Mesodermal cell (in vitro differentiated cells): ENCODE measurements at regions not wholly inside any gene's neighbourhood (a gene's known extent, or its start where the extent isn't known, plus 50 kb on each side); places are given as distances from the start of the nearest gene placed in this dataset.

ENCODE experiments used
- H3K27ac ChIP-seq: 2 replicates; pipeline ENCODE4 v1.7.0; 2013; ENCODE audit warnings: mild to moderate bottlenecking, low read depth, low read length, moderate library complexity; ENCODE audit not compliant: severe bottlenecking
- H3K36me3 ChIP-seq: 2 replicates; pipeline ENCODE4 v1.7.1; 2013; ENCODE audit warnings: mild to moderate bottlenecking, low read length, moderate library complexity; ENCODE audit not compliant: control insufficient read depth, insufficient read depth
- H3K4me1 ChIP-seq: one replicate; pipeline ENCODE4 v1.7.1; 2013; ENCODE audit warnings: mild to moderate bottlenecking, low read length; ENCODE audit not compliant: insufficient read depth, control insufficient read depth, poor library complexity, severe bottlenecking
- H3K4me3 ChIP-seq: 2 replicates; pipeline ENCODE4 v1.7.0; 2013; ENCODE audit warnings: low read length, control low read depth, mild to moderate bottlenecking; ENCODE audit not compliant: insufficient read depth, poor library complexity, severe bottlenecking; ENCODE audit errors: extremely low read depth
- H3K9me3 ChIP-seq: 2 replicates; pipeline ENCODE4 v1.7.1; 2013; ENCODE audit warnings: mild to moderate bottlenecking, low read length, moderate library complexity; ENCODE audit not compliant: control insufficient read depth
- WGBS, 2 experiments: methylation state at CpG; one replicate each; pipeline ENCODE4 v1.1.5; 2013; ENCODE audit warnings: missing lambda C conversion rate in 2 of 2; ENCODE audit not compliant: insufficient coverage in 2 of 2; 5-methylcytosine and 5-hydroxymethylcytosine counted together

- Histone ChIP-seq H3K4me1 (no peaks in the 10 kb centered on the region), H3K36me3 (no peaks in the 10 kb centered on the region), H3K27ac (no peak overlapping the region), H3K9me3 (no peaks in the 10 kb centered on the region), H3K4me3 (no peak overlapping the region)
- WGBS, 2 experiments = 100% methylated on average over 1 of the region's 3 CpGs; no CpG with 5 or more reads in 1 of the 2 experiments
Observed at GRCh38 chr5:143480001-143480400, 76.5 kb upstream of the NR3C1 start.

- H3K4me1 ChIP-seq = no peaks in the 10 kb centered on the region
- H3K9me3 ChIP-seq = no peaks in the 10 kb centered on the region
- no CpG with 5 or more reads among the region's 1 CpG for WGBS, 2 experiments
- no peak overlapping the region for H3K4me3 ChIP-seq
- no peaks in the 10 kb centered on the region for H3K36me3 ChIP-seq
- no peak overlapping the region for H3K27ac ChIP-seq
Observed at GRCh38 chr5:143479394-143479793, 75.9 kb upstream of the NR3C1 start.

GRCh38 chr5:143476601-143477211 is 73.2 kb upstream of the NR3C1 start:
- H3K4me3 ChIP-seq = no peak overlapping the region
- no peaks in the 10 kb centered on the region for H3K36me3 ChIP-seq
- WGBS, 2 experiments = no CpG with 5 or more reads among the region's 1 CpG
- H3K27ac ChIP-seq = no peak overlapping the region
- H3K4me1 ChIP-seq = no peaks in the 10 kb centered on the region
- H3K9me3 ChIP-seq = no peaks in the 10 kb centered on the region

GRCh38 chr5:143474616-143475015 is 71.1 kb upstream of the NR3C1 start:
- H3K27ac ChIP-seq = no peak overlapping the region
- H3K4me3 ChIP-seq = no peak overlapping the region
- WGBS, 2 experiments = no CpG with 5 or more reads among the region's 3 CpGs
- no peaks in the 10 kb centered on the region for H3K36me3 ChIP-seq
- H3K4me1 ChIP-seq = no peaks in the 10 kb centered on the region
- no peaks in the 10 kb centered on the region for H3K9me3 ChIP-seq

- no peaks in the 10 kb centered on the region for H3K36me3 ChIP-seq
- H3K9me3 ChIP-seq = no peaks in the 10 kb centered on the region
- no peaks in the 10 kb centered on the region for H3K4me1 ChIP-seq
- H3K4me3 ChIP-seq = no peak overlapping the region
- no peak overlapping the region for H3K27ac ChIP-seq
- 93 to 100% methylated on average over 1 to 2 of the region's 5 CpGs for WGBS, 2 experiments
Observed at GRCh38 chr5:143473481-143473880, 70.0 kb upstream of the NR3C1 start.

GRCh38 chr5:143472576-143472975 is 69.1 kb upstream of the NR3C1 start:
- Histone ChIP-seq H3K27ac (no peak overlapping the region), H3K4me3 (no peak overlapping the region), H3K4me1 (no peaks in the 10 kb centered on the region), H3K36me3 (no peaks in the 10 kb centered on the region), H3K9me3 (no peaks in the 10 kb centered on the region)
- 100% methylated on average over 1 of the region's 1 CpG; no CpG with 5 or more reads in 1 of the 2 experiments for WGBS, 2 experiments

- Histone ChIP-seq H3K36me3 (no peaks in the 10 kb centered on the region), H3K27ac (no peak overlapping the region), H3K4me1 (no peaks in the 10 kb centered on the region), H3K4me3 (no peak overlapping the region), H3K9me3 (no peaks in the 10 kb centered on the region)
- 92 to 100% methylated on average over 6 of the region's 7 CpGs for WGBS, 2 experiments
Observed at GRCh38 chr5:143471666-143472464, 68.4 kb upstream of the NR3C1 start.

GRCh38 chr5:143471041-143471509 is 67.6 kb upstream of the NR3C1 start:
- H3K4me1 ChIP-seq = no peaks in the 10 kb centered on the region
- H3K27ac ChIP-seq = no peak overlapping the region
- H3K4me3 ChIP-seq = no peak overlapping the region
- WGBS, 2 experiments = 83% methylated on average over 1 of the region's 1 CpG; no CpG with 5 or more reads in 1 of the 2 experiments
- no peaks in the 10 kb centered on the region for H3K36me3 ChIP-seq
- H3K9me3 ChIP-seq = no peaks in the 10 kb centered on the region

- H3K4me1 ChIP-seq = no peaks in the 10 kb centered on the region
- H3K4me3 ChIP-seq = no peak overlapping the region
- H3K36me3 ChIP-seq = no peaks in the 10 kb centered on the region
- no peaks in the 10 kb centered on the region for H3K9me3 ChIP-seq
- no peak overlapping the region for H3K27ac ChIP-seq
- no CpG with 5 or more reads among the region's 1 CpG for WGBS, 2 experiments
Observed at GRCh38 chr5:143470120-143470519, 66.6 kb upstream of the NR3C1 start.

- no peak overlapping the region for H3K27ac ChIP-seq
- H3K36me3 ChIP-seq = no peaks in the 10 kb centered on the region
- H3K9me3 ChIP-seq = no peaks in the 10 kb centered on the region
- no peaks in the 10 kb centered on the region for H3K4me1 ChIP-seq
- no peak overlapping the region for H3K4me3 ChIP-seq
- 100% methylated on average over 1 of the region's 2 CpGs for WGBS, 2 experiments
Observed at GRCh38 chr5:143469125-143469524, 65.6 kb upstream of the NR3C1 start.

- Histone ChIP-seq H3K9me3 (no peaks in the 10 kb centered on the region), H3K27ac (no peak overlapping the region), H3K4me1 (no peaks in the 10 kb centered on the region), H3K36me3 (no peaks in the 10 kb centered on the region), H3K4me3 (no peak overlapping the region)
- WGBS, 2 experiments = no CpG with 5 or more reads among the region's 1 CpG
Observed at GRCh38 chr5:143466632-143467031, 63.1 kb upstream of the NR3C1 start.
